GM23338 (cell line): ENCODE measurements at regions not wholly inside any gene's neighbourhood (a gene's known extent, or its start where the extent isn't known, plus 50 kb on each side); places are given as distances from the start of the nearest gene placed in this dataset.

Experiments used
- ATAC-seq: fragments of 200-7000 bp; cut with Tn5 transposase; 3 replicates; pipeline ENCODE4 v1.9.1; 2020
- DNase-seq: peaks from one replicate; pipeline ENCODE4 v3.0.0-alpha.2; 2015; ENCODE audit warnings: low spot score
- H2AFZ ChIP-seq: fragments of 200-600 bp; sonication (generic); 2 replicates; pipeline ENCODE4 v1.8.0; 2016; ENCODE audit warnings: antibody characterized with exemption, mild to moderate bottlenecking, moderate library complexity
- H3F3A ChIP-seq: fragments of 200-600 bp; sonication (generic); replicated peaks from 2 replicates; pipeline ENCODE4 v1.8.0; 2017; ENCODE audit warnings: antibody characterized with exemption, mixed run types, low read depth
- H3K27ac ChIP-seq: fragments of 200-600 bp; sonication (generic); 2 replicates; pipeline ENCODE4 v1.6.1; 2016; ENCODE audit warnings: low read depth
- H3K27me3 ChIP-seq: fragments of 200-600 bp; sonication (generic); 2 replicates; pipeline ENCODE4 v1.8.0; 2016; ENCODE audit warnings: mild to moderate bottlenecking, mixed run types, moderate library complexity; ENCODE audit not compliant: insufficient read depth
- H3K36me3 ChIP-seq: fragments of 200-600 bp; sonication (generic); 2 replicates; pipeline ENCODE4 v1.8.0; 2016; ENCODE audit warnings: mild to moderate bottlenecking; ENCODE audit not compliant: insufficient read depth
- H3K4me1 ChIP-seq: fragments of 200-600 bp; sonication (generic); 2 replicates; pipeline ENCODE4 v1.8.0; 2016; ENCODE audit warnings: mild to moderate bottlenecking, moderate library complexity; ENCODE audit not compliant: insufficient read depth
- H3K4me2 ChIP-seq: fragments of 200-600 bp; sonication (generic); 2 replicates; pipeline ENCODE4 v1.7.1; 2017; ENCODE audit warnings: mixed run types
- H3K4me3 ChIP-seq: fragments of 200-600 bp; sonication (generic); 2 replicates; pipeline ENCODE4 v1.6.1; 2016; ENCODE audit warnings: mixed run types
- H3K79me2 ChIP-seq: fragments of 200-600 bp; sonication (generic); replicated peaks from 2 replicates; pipeline ENCODE4 v1.8.0; 2017; ENCODE audit warnings: mild to moderate bottlenecking; ENCODE audit not compliant: insufficient read depth
- H3K9me2 ChIP-seq: fragments of 200-600 bp; sonication (generic); 2 replicates; pipeline ENCODE4 v1.8.0; 2017; ENCODE audit not compliant: insufficient read depth
- H4K20me1 ChIP-seq: fragments of 200-600 bp; sonication (generic); replicated peaks from 2 replicates; pipeline ENCODE4 v1.8.0; 2017; ENCODE audit warnings: mild to moderate bottlenecking; ENCODE audit not compliant: insufficient read depth
- H3K27ac Mint-ChIP-seq: 2 replicates; pipeline ENCODE4 v1.8.0; 2020; ENCODE audit warnings: inconsistent platforms, mild to moderate bottlenecking, moderate library complexity, mixed read lengths
- H3K27me3 Mint-ChIP-seq: 3 replicates; pipeline ENCODE4 v1.8.0; 2022; ENCODE audit warnings: low read depth, mild to moderate bottlenecking, moderate library complexity, mixed read lengths, inconsistent platforms; ENCODE audit not compliant: insufficient read depth, poor library complexity
- H3K36me3 Mint-ChIP-seq: 3 replicates; pipeline ENCODE4 v1.8.0; 2021; ENCODE audit warnings: low read depth, mild to moderate bottlenecking, inconsistent platforms, moderate library complexity, mixed read lengths
- H3K4me1 Mint-ChIP-seq: 3 replicates; pipeline ENCODE4 v1.8.0; 2020; ENCODE audit warnings: mild to moderate bottlenecking, inconsistent platforms, mixed read lengths
- H3K4me3 Mint-ChIP-seq: 3 replicates; pipeline ENCODE4 v1.8.0; 2021; ENCODE audit warnings: moderate library complexity, mild to moderate bottlenecking, inconsistent platforms, mixed read lengths
- H3K9me3 Mint-ChIP-seq: 3 replicates; pipeline ENCODE4 v1.8.0; 2020; ENCODE audit warnings: moderate library complexity, mild to moderate bottlenecking, inconsistent platforms, mixed read lengths
- CREB1 ChIP-seq: fragments of 250-450 bp; sonication (Bioruptor Pico); IDR thresholded peaks from 2 replicates; pipeline ENCODE4 v1.5.0; 2020; ENCODE audit warnings: low read depth, mild to moderate bottlenecking, moderate library complexity
- EZH2 ChIP-seq: fragments of 200-600 bp; sonication (generic); IDR thresholded peaks from one replicate; pipeline ENCODE4 v1.8.0; 2017; ENCODE audit warnings: antibody characterized with exemption, mild to moderate bottlenecking, low read depth; ENCODE audit not compliant: unreplicated experiment
- EZH2phosphoT487 ChIP-seq: fragments of 200-600 bp; sonication (generic); IDR thresholded peaks from one replicate; pipeline ENCODE4 v1.8.1; 2018; ENCODE audit warnings: antibody characterized with exemption; ENCODE audit not compliant: unreplicated experiment
- JUNB ChIP-seq: IDR thresholded peaks from one replicate; pipeline ENCODE4 v1.6.1; 2016; ENCODE audit warnings: antibody characterized with exemption; ENCODE audit not compliant: unreplicated experiment
- NANOG ChIP-seq: IDR thresholded peaks from 2 replicates; pipeline ENCODE4 v1.6.1; 2016; ENCODE audit warnings: antibody characterized with exemption, borderline replicate concordance
- POLR2AphosphoS5 ChIP-seq: IDR thresholded peaks from 2 replicates; pipeline ENCODE4 v1.6.1; 2016; ENCODE audit warnings: antibody characterized with exemption, low read depth
- STAT1 ChIP-seq: IDR thresholded peaks from one replicate; pipeline ENCODE4 v1.6.1; 2016; ENCODE audit warnings: antibody characterized with exemption; ENCODE audit not compliant: unreplicated experiment
- ZNF114 ChIP-seq: fragments of 250-450 bp; sonication (Bioruptor Pico); IDR thresholded peaks from 2 replicates; pipeline ENCODE4 v1.5.0; 2020; ENCODE audit warnings: mild to moderate bottlenecking, moderate library complexity
- ZNF331 ChIP-seq: fragments of 250-450 bp; sonication (Bioruptor Pico); IDR thresholded peaks from 2 replicates; pipeline ENCODE4 v1.5.0; 2020; ENCODE audit warnings: low read depth, mild to moderate bottlenecking, moderate library complexity
- TF ChIP-seq, protein P1 (sequence below): fragments of 250-450 bp; sonication (Bioruptor Pico); IDR thresholded peaks from 2 replicates; pipeline ENCODE4 v1.5.0; 2020; ENCODE audit warnings: mild to moderate bottlenecking, moderate library complexity
- TF ChIP-seq, protein P2 (sequence below), 2 experiments: fragments of 200-600 bp in 1 of 2; sonication (generic) in 1 of 2; conservative IDR thresholded peaks; 2 replicates each; pipeline versions ENCODE4 v1.5.1 to v1.6.1; 2016 to 2017; ENCODE audit warnings: antibody characterized with exemption in 2 of 2, low read depth in 2 of 2, mild to moderate bottlenecking in 2 of 2, moderate library complexity in 1 of 2
- TF ChIP-seq, protein P3 (sequence below): IDR thresholded peaks from one replicate; pipeline ENCODE4 v1.6.1; 2018; ENCODE audit warnings: antibody characterized with exemption; ENCODE audit not compliant: unreplicated experiment
- TF ChIP-seq, protein P4 (sequence below): IDR thresholded peaks from 2 replicates; pipeline ENCODE4 v1.6.1; 2016; ENCODE audit warnings: antibody characterized with exemption

DNA sequence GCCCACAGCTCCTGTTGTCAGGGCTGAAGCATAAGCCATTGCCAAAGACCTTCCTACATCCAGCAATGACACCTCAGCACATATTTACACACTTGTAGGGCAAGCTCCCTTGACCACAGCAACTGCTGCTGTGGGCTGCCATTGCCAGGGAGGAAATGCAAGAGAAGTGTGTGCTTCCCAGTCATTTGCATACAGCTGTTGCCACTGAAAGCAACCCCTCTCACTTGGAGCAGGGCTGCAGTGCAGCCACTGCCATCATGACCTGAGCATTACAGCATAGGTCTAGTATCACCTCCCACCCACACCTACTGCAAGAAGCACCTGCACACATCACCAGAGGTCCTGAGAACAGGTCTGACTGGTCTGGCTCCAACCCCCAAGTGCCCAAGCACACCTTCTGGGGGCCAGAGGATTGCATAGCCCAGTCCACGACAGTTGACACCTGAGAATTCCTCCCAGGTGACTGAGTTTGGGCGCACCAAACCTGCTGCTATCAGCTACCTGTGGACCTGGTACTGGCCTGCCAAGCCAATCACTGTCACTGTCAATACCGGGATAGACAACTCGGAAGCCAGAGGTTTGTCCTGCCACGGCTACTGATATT, 636.5 kb upstream of the SLIT2 start:
- H3K27ac Mint-ChIP-seq, result no peak overlapping the region
- no peak overlapping the region for H3K4me3 Mint-ChIP-seq
- H3F3A ChIP-seq, result no peaks in the 10 kb centered on the region
- no peaks in the 10 kb centered on the region for H3K9me2 ChIP-seq
- TF ChIP-seq, protein P1, sequence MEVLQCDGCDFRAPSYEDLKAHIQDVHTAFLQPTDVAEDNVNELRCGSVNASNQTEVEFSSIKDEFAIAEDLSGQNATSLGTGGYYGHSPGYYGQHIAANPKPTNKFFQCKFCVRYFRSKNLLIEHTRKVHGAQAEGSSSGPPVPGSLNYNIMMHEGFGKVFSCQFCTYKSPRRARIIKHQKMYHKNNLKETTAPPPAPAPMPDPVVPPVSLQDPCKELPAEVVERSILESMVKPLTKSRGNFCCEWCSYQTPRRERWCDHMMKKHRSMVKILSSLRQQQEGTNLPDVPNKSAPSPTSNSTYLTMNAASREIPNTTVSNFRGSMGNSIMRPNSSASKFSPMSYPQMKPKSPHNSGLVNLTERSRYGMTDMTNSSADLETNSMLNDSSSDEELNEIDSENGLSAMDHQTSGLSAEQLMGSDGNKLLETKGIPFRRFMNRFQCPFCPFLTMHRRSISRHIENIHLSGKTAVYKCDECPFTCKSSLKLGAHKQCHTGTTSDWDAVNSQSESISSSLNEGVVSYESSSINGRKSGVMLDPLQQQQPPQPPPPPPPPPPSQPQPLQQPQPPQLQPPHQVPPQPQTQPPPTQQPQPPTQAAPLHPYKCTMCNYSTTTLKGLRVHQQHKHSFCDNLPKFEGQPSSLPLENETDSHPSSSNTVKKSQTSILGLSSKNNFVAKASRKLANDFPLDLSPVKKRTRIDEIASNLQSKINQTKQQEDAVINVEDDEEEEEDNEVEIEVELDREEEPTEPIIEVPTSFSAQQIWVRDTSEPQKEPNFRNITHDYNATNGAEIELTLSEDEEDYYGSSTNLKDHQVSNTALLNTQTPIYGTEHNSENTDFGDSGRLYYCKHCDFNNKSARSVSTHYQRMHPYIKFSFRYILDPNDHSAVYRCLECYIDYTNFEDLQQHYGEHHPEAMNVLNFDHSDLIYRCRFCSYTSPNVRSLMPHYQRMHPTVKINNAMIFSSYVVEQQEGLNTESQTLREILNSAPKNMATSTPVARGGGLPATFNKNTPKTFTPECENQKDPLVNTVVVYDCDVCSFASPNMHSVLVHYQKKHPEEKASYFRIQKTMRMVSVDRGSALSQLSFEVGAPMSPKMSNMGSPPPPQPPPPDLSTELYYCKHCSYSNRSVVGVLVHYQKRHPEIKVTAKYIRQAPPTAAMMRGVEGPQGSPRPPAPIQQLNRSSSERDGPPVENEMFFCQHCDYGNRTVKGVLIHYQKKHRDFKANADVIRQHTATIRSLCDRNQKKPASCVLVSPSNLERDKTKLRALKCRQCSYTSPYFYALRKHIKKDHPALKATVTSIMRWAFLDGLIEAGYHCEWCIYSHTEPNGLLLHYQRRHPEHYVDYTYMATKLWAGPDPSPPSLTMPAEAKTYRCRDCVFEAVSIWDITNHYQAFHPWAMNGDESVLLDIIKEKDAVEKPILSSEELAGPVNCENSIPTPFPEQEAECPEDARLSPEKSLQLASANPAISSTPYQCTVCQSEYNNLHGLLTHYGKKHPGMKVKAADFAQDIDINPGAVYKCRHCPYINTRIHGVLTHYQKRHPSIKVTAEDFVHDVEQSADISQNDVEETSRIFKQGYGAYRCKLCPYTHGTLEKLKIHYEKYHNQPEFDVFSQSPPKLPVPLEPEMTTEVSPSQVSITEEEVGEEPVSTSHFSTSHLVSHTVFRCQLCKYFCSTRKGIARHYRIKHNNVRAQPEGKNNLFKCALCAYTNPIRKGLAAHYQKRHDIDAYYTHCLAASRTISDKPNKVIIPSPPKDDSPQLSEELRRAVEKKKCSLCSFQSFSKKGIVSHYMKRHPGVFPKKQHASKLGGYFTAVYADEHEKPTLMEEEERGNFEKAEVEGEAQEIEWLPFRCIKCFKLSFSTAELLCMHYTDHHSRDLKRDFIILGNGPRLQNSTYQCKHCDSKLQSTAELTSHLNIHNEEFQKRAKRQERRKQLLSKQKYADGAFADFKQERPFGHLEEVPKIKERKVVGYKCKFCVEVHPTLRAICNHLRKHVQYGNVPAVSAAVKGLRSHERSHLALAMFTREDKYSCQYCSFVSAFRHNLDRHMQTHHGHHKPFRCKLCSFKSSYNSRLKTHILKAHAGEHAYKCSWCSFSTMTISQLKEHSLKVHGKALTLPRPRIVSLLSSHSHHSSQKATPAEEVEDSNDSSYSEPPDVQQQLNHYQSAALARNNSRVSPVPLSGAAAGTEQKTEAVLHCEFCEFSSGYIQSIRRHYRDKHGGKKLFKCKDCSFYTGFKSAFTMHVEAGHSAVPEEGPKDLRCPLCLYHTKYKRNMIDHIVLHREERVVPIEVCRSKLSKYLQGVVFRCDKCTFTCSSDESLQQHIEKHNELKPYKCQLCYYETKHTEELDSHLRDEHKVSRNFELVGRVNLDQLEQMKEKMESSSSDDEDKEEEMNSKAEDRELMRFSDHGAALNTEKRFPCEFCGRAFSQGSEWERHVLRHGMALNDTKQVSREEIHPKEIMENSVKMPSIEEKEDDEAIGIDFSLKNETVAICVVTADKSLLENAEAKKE, result no peak
- TF ChIP-seq POLR2AphosphoS5 (no peak), EZH2phosphoT487 (no peak), STAT1 (no peak), ZNF114 (CRISPR knock-in tag) (no peak), EZH2 (no peak), JUNB (no peak), CREB1 (CRISPR knock-in tag) (no peak), ZNF331 (CRISPR knock-in tag) (no peak), NANOG (no peak)
- TF ChIP-seq, protein P2, sequence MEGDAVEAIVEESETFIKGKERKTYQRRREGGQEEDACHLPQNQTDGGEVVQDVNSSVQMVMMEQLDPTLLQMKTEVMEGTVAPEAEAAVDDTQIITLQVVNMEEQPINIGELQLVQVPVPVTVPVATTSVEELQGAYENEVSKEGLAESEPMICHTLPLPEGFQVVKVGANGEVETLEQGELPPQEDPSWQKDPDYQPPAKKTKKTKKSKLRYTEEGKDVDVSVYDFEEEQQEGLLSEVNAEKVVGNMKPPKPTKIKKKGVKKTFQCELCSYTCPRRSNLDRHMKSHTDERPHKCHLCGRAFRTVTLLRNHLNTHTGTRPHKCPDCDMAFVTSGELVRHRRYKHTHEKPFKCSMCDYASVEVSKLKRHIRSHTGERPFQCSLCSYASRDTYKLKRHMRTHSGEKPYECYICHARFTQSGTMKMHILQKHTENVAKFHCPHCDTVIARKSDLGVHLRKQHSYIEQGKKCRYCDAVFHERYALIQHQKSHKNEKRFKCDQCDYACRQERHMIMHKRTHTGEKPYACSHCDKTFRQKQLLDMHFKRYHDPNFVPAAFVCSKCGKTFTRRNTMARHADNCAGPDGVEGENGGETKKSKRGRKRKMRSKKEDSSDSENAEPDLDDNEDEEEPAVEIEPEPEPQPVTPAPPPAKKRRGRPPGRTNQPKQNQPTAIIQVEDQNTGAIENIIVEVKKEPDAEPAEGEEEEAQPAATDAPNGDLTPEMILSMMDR (conservative IDR thresholded peaks at IDR 0.05; ENCODE audit: low read depth in 2 of 2), result no peak
- TF ChIP-seq, protein P3, sequence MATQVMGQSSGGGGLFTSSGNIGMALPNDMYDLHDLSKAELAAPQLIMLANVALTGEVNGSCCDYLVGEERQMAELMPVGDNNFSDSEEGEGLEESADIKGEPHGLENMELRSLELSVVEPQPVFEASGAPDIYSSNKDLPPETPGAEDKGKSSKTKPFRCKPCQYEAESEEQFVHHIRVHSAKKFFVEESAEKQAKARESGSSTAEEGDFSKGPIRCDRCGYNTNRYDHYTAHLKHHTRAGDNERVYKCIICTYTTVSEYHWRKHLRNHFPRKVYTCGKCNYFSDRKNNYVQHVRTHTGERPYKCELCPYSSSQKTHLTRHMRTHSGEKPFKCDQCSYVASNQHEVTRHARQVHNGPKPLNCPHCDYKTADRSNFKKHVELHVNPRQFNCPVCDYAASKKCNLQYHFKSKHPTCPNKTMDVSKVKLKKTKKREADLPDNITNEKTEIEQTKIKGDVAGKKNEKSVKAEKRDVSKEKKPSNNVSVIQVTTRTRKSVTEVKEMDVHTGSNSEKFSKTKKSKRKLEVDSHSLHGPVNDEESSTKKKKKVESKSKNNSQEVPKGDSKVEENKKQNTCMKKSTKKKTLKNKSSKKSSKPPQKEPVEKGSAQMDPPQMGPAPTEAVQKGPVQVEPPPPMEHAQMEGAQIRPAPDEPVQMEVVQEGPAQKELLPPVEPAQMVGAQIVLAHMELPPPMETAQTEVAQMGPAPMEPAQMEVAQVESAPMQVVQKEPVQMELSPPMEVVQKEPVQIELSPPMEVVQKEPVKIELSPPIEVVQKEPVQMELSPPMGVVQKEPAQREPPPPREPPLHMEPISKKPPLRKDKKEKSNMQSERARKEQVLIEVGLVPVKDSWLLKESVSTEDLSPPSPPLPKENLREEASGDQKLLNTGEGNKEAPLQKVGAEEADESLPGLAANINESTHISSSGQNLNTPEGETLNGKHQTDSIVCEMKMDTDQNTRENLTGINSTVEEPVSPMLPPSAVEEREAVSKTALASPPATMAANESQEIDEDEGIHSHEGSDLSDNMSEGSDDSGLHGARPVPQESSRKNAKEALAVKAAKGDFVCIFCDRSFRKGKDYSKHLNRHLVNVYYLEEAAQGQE, result no peak
- TF ChIP-seq, protein P4, sequence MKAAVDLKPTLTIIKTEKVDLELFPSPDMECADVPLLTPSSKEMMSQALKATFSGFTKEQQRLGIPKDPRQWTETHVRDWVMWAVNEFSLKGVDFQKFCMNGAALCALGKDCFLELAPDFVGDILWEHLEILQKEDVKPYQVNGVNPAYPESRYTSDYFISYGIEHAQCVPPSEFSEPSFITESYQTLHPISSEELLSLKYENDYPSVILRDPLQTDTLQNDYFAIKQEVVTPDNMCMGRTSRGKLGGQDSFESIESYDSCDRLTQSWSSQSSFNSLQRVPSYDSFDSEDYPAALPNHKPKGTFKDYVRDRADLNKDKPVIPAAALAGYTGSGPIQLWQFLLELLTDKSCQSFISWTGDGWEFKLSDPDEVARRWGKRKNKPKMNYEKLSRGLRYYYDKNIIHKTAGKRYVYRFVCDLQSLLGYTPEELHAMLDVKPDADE, result no peak
- peaks cover 4% of the 10 kb centered on the region; the same call in 1 of the 3 replicates for H3K36me3 Mint-ChIP-seq
- no peak overlapping the region for H2AFZ ChIP-seq
- no peaks in the 10 kb centered on the region for H4K20me1 ChIP-seq
- no peak overlapping the region for H3K27ac ChIP-seq
- H3K27me3 ChIP-seq, result no peaks in the 10 kb centered on the region
- peaks cover 4% of the 10 kb centered on the region for H3K27me3 Mint-ChIP-seq
- DNase-seq (no peak), ATAC-seq (no peak)
- H3K4me1 Mint-ChIP-seq, result no peaks in the 10 kb centered on the region
- no peaks in the 10 kb centered on the region for H3K4me1 ChIP-seq
- no peak overlapping the region for H3K4me2 ChIP-seq
- H3K79me2 ChIP-seq, result no peaks in the 10 kb centered on the region
- H3K4me3 ChIP-seq, result no peak overlapping the region
- 0 out of 2 replicates have a peak, but pooled peaks cover 3% of the 10 kb centered on the region for H3K36me3 ChIP-seq
- H3K9me3 Mint-ChIP-seq, result 0 out of 3 replicates have a peak, but pooled peaks cover 2% of the 10 kb centered on the region
